OCI-M2 (cell line): ENCODE measurements at regions not wholly inside any gene's neighbourhood (a gene's known extent, or its start where the extent isn't known, plus 50 kb on each side); places are given as distances from the start of the nearest gene placed in this dataset.
"Not testable (repeated sequence)": the region's sequence is repeated elsewhere in the genome, so short reads cannot be mapped to it uniquely, and the experiment has no call there.

Experiments used
- DNase-seq: peaks from one replicate; lab custom pipeline; 2025; ENCODE audit not compliant: unreplicated experiment; lab: John Stamatoyannopoulos, UW

DNA sequence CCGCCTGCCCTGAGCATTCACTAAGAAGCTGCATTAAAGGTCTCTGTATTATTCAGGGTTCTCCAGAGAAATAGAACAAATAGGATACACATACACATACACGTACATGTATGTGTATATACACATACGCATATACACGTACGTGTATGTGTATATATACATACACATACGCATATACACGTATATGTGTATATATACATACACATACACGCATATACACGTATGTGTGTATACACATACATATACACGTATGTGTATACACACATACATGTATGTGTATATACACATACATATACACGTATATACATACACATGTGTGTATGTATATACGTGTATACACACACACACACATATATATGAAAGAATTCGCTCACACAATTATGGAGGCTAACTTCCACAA, 108.9 kb upstream of the BARHL2 start:
- DNase-seq = no peak

DNA sequence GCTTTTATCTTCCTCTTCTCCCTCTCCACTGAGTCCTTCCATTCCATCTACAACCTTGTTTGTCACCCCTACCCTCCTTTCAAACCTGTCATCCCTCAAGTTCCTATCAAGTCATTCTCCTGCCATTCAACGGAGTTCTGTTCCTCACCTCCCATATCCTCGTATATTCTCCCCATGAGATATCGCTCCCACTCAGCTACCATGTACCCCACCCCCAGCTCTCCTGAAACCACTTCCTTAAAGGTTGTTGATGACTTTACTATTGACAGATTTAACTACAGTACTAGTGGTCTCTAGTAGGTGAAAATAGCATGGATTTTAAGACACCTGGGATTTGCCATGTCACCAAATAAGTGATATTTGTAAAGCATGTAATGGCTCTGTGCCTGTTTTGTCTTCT, 107.4 kb upstream of the BARHL2 start:
- no peak for DNase-seq

GRCh38 chr1:90823686-90824085, 106.6 kb upstream of the BARHL2 start:
- no peak for DNase-seq

DNA sequence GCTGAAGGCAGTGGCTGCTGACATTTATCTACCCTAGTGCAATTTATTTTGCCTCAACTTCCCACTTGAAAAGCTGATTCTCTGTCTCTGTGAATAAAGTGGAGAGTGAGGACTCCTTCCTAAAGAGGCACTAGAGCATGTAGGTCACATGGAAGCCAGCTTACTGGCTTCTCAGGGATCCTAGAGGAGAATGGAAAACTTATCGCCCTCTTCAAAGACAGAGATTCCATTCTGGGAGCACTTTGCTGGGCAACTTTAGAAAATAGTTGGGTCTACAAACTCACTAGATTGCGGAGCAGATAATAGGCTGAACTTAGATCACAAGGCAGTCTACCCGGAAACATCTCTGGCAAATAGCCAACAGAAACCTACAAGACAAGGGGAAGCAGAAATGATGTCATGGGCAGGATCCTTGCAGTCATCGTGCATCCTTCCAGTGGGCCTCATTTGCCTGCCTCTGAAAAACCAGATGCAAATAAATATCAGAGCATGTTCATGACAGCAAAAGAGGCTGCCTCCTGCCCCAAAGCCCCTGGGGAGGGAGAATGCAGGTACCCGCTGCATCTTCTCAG, 104.8 kb upstream of the BARHL2 start:
- no peak for DNase-seq

GRCh38 chr1:90821152-90821787, 104.2 kb upstream of the BARHL2 start:
- DNase-seq = no peak

- no peak for DNase-seq
These were observed 103.6 kb upstream of the BARHL2 start for GRCh38 chr1:90820745-90821144.

DNA sequence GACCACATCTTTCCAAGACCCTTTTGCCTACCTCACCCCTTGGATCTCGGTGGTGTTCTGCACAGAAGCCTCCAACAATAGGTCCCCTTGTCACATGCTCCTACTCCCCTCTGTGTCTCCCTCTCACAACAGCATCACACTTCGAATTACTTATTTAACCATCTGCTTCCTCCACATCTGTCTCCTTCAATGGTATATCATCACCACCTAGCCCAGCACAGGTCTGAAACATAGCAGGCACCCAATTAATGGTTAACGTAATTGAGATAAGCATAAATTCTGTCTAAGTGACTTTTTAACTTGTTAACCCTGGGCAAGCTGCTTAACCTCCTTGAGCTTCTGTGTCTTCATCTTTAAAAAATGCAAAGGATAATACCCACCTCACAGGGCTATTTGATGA, 100.3 kb upstream of the BARHL2 start:
- DNase-seq = no peak

DNA sequence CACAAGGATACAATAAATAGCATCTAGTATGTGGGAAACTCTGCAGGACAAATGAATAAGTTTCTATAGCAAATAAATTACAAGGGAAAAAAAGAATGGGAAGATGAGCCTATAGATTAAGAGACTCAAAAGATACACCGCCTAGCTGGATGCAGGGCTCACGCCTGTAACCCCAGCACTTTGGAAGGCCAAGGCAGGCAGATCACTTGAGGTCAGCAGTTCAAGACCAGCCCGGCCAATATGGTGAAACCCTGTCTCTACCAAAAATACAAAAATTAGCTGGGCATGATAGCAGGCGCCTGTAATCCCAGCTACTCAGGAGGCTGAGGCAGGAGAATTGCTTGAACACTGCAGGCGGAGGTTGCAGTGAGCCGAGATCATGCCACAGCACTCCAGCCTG, 95.1 kb upstream of the BARHL2 start:
- DNase-seq = not testable (repeated sequence)

- DNase-seq = peak; percentile 28
These were observed 94.4 kb upstream of the BARHL2 start for GRCh38 chr1:90811444-90811950.

GRCh38 chr1:90810681-90811080, 93.6 kb upstream of the BARHL2 start:
- DNase-seq = no peak

DNA sequence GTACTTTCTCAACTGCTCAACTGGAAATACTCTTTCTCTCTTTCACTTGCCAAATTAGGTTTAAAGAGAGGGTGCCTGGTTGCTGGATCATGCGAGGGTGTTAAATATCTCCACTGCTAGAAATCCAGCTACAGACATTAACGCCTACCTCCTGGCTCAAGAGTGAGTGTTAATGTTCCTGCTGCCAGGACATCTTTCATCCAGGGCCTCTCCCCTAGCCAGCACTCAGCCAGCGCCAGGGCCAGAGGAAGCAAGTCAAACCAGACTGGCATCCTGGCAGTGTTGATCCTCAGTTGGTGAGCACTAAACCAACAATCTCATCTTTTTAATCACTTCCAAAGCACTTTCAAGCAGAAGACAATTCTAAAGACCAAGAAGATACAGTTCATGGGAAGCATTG, 92.9 kb upstream of the BARHL2 start:
- DNase-seq = no peak

GRCh38 chr1:90809093-90809492, 92.0 kb upstream of the BARHL2 start:
- DNase-seq = no peak

GRCh38 chr1:90807329-90807728, 90.2 kb upstream of the BARHL2 start:
- no peak for DNase-seq

GRCh38 chr1:90802622-90803021, 85.5 kb upstream of the BARHL2 start:
- DNase-seq = no peak

GRCh38 chr1:90800012-90800717, 83.1 kb upstream of the BARHL2 start:
- DNase-seq = no peak

- no peak for DNase-seq
These were observed 82.2 kb upstream of the BARHL2 start for GRCh38 chr1:90799326-90799725.

DNA sequence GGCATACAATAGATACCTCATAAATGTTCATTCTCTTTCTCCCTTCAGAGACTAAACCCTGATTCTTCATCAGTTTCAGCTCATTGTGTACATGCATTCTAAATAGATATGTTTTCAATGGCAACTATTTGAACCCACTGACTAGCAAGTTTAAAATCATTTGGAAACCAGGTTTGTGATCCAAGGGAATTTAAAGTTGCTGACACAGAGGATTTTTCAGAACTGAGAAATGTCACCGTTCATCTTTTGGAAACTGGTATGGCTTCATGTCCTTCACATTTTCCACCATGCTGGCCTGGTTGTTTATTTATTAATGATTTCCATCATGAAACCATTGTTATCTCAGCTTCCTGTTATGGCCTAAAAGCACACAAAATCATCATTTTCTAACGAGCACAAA, 81.8 kb upstream of the BARHL2 start:
- DNase-seq = no peak

- DNase-seq = no peak
These were observed 81.2 kb upstream of the BARHL2 start for GRCh38 chr1:90798344-90798743.

DNA sequence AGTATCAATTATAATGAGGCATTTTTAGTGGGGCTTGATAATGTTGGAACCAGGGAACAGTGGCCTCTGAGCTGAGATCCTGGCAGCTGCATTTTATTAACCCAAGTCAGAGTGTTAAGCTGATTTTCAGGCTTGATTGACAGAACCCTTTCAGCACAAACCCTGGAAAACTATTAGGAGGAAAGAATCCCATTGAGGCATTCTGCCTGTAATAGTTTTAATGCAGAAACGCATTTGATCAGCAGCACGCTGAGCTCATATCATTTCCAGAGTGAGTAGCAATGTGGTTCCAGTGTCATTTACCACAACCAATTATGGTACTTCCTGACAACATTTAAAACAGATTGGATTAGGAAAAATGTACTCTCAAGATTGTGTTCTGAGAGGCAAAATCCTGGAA, 78.3 kb upstream of the BARHL2 start:
- DNase-seq = no peak

DNA sequence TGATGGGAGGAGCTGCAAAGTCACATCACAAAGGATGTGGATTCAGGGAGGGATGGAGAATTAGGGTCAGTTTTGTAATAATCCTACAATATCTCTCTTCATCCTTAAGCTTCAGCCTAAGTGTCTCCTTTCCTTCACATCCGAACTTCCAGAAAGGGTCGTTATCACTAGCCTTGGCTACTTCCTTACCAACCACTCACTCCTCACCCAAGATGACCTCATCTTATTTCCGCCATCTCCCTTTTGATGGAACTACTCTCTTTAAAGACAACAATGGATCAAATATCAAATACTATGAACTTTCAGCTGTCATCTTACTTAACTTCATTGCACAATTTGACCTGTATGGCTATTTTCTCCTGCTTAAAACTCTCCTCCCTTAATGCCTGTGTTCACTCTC, 69.6 kb upstream of the BARHL2 start:
- DNase-seq = no peak

- DNase-seq = no peak
These were observed 67.2 kb upstream of the BARHL2 start for GRCh38 chr1:90784186-90784847.

DNA sequence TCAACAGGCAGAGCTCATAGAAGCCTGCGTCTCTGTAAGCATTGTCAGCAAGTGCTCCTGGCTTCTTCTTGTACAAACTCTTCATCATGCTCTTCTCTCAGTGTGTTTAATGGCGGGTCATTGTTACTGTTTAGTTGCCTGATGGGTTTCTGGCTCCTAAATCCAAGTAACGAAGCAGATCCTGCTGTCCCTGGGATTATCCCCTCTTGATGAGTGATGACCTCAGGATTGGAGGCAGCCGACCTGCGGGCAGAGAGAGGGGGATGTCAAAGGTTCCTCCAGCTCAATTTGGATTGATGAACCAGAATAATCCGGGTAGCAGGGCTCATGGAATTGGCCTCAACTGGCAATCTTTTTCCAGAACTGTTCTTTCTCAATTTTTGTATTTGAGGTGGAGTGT, 66.1 kb upstream of the BARHL2 start:
- DNase-seq = no peak
